PC-9 (cell line): ENCODE measurements at regions not wholly inside any gene's neighbourhood (a gene's known extent, or its start where the extent isn't known, plus 50 kb on each side); places are given as distances from the start of the nearest gene placed in this dataset.

Experiments
- BruUV-seq: library from RNA; stranded (reverse); fragments of 400-500 nt; replicated peaks from 2 replicates; lab custom pipeline; 2021; lab: Mats Ljungman, UMichigan
- CTCF ChIA-PET: fragments of 300-600 bp; sonication (Branson Sonifier 250); formaldehyde crosslinking; loops from one replicate; lab custom pipeline; 2022; ENCODE audit warnings: antibody characterized with exemption; lab: Charles Lee
- POLR2A ChIA-PET: fragments of 300-600 bp; sonication (Branson Sonifier 250); formaldehyde crosslinking; loops from one replicate; lab custom pipeline; 2022; ENCODE audit warnings: antibody characterized with exemption; ENCODE audit not compliant: unreplicated experiment; lab: Charles Lee
- DNase-seq, 2 experiments: peaks; one replicate each; pipeline versions ENCODE4 v3.0.0 to v3.0.0-alpha.2; 2015 to 2022; ENCODE audit warnings: mixed read lengths in 1 of 2
- H2AFZ ChIP-seq: fragments of 200-600 bp; sonication (generic); 2 replicates; pipeline ENCODE4 v1.8.1; 2017; ENCODE audit warnings: antibody characterized with exemption
- H3F3A ChIP-seq: fragments of 200-600 bp; sonication (generic); 2 replicates; pipeline ENCODE4 v1.8.1; 2017; ENCODE audit warnings: antibody characterized with exemption, mild to moderate bottlenecking, low read depth; ENCODE audit not compliant: insufficient read depth
- H3K27ac ChIP-seq: fragments of 200-600 bp; sonication (generic); 2 replicates; pipeline ENCODE4 v1.6.1; 2016; ENCODE audit warnings: mixed run types
- H3K27me3 ChIP-seq: fragments of 200-600 bp; sonication (generic); 2 replicates; pipeline ENCODE4 v1.6.1; 2016; ENCODE audit warnings: low read depth, mixed run types; ENCODE audit not compliant: insufficient read depth
- H3K36me3 ChIP-seq: fragments of 200-600 bp; sonication (generic); 2 replicates; pipeline ENCODE4 v1.6.1; 2016; ENCODE audit warnings: low read depth, mixed run types
- H3K4me1 ChIP-seq: fragments of 200-600 bp; sonication (generic); replicated peaks from 2 replicates; pipeline ENCODE4 v1.6.1; 2016; ENCODE audit warnings: mixed run types; ENCODE audit not compliant: insufficient read depth
- H3K4me2 ChIP-seq: fragments of 200-600 bp; sonication (generic); 2 replicates; pipeline ENCODE4 v1.6.1; 2017; ENCODE audit warnings: mixed run types
- H3K4me3 ChIP-seq: fragments of 200-600 bp; sonication (generic); 2 replicates; pipeline ENCODE4 v1.6.1; 2016; ENCODE audit warnings: mixed run types
- H3K79me2 ChIP-seq: fragments of 200-600 bp; sonication (generic); 2 replicates; pipeline ENCODE4 v1.6.1; 2017; ENCODE audit warnings: low read depth, mixed run types
- H3K9me2 ChIP-seq: fragments of 200-600 bp; sonication (generic); 2 replicates; pipeline ENCODE4 v1.8.1; 2017; ENCODE audit warnings: mild to moderate bottlenecking; ENCODE audit not compliant: insufficient read depth
- H3K9me3 ChIP-seq: fragments of 200-600 bp; sonication (generic); 2 replicates; pipeline ENCODE4 v1.8.1; 2016; ENCODE audit warnings: low read depth; ENCODE audit not compliant: insufficient read depth
- H4K20me1 ChIP-seq: fragments of 200-600 bp; sonication (generic); 2 replicates; pipeline ENCODE4 v1.8.1; 2017; ENCODE audit not compliant: insufficient read depth
- CTCF ChIP-seq: fragments of 200-600 bp; sonication (generic); conservative IDR thresholded peaks from 2 replicates; pipeline ENCODE4 v1.6.1; 2017; ENCODE audit warnings: mixed run types, antibody characterized with exemption, mild to moderate bottlenecking, moderate library complexity
- EZH2 ChIP-seq: fragments of 200-600 bp; sonication (generic); IDR thresholded peaks from 2 replicates; pipeline ENCODE4 v1.8.0; 2017; ENCODE audit warnings: antibody characterized with exemption, low read depth
- intact Hi-C: fragments of 100-400 bp; cut with micrococcal nuclease; formaldehyde crosslinking; loops from one replicate; pipeline ENCODE4 v1.10.0; 2022; ENCODE audit not compliant: unreplicated experiment

GRCh38 chr1:213327017-213327667 lies 276.1 kb downstream of the RPS6KC1 start:
- no peaks in the 10 kb centered on the region for H4K20me1 ChIP-seq
- ChIA-PET POLR2A (no interaction called here), CTCF (no interaction called here)
- no peaks in the 10 kb centered on the region for H3K79me2 ChIP-seq
- no peak for DNase-seq
- 0 out of 2 replicates have a peak, but pooled peaks cover 8% of the 10 kb centered on the region for H3K4me1 ChIP-seq
- H3F3A ChIP-seq = no peaks in the 10 kb centered on the region
- H3K4me3 ChIP-seq = no peak overlapping the region
- no peaks in the 10 kb centered on the region for H3K36me3 ChIP-seq
- no peaks in the 10 kb centered on the region for H3K9me2 ChIP-seq
- no peak overlapping the region for H2AFZ ChIP-seq
- H3K27ac ChIP-seq = no peak overlapping the region
- BruUV-seq = no TSS peak
- no peak overlapping the region for H3K4me2 ChIP-seq
- H3K27me3 ChIP-seq = no peaks in the 10 kb centered on the region
- no peaks in the 10 kb centered on the region for H3K9me3 ChIP-seq
- TF ChIP-seq EZH2 = no peak
- no peak for TF ChIP-seq CTCF
- intact Hi-C loops = no loop called here

GRCh38 chr1:213329406-213330008 lies 278.5 kb downstream of the RPS6KC1 start:
- no peak overlapping the region for H3K4me2 ChIP-seq
- no peaks in the 10 kb centered on the region for H3K36me3 ChIP-seq
- H3K9me2 ChIP-seq = no peaks in the 10 kb centered on the region
- intact Hi-C loops = no loop called here
- no peak overlapping the region for H2AFZ ChIP-seq
- no peak overlapping the region for H3K4me3 ChIP-seq
- no peaks in the 10 kb centered on the region for H3K9me3 ChIP-seq
- no peak for DNase-seq
- no peaks in the 10 kb centered on the region for H3K27me3 ChIP-seq
- ChIA-PET POLR2A (no interaction called here), CTCF (no interaction called here)
- H4K20me1 ChIP-seq = no peaks in the 10 kb centered on the region
- H3K79me2 ChIP-seq = no peaks in the 10 kb centered on the region
- H3K4me1 ChIP-seq = 0 out of 2 replicates have a peak, but pooled peaks cover 8% of the 10 kb centered on the region
- H3F3A ChIP-seq = no peaks in the 10 kb centered on the region
- no TSS peak for BruUV-seq
- TF ChIP-seq CTCF (no peak), EZH2 (no peak)
- no peak overlapping the region for H3K27ac ChIP-seq

GRCh38 chr1:213330281-213330680 lies 279.2 kb downstream of the RPS6KC1 start:
- no TSS peak for BruUV-seq
- intact Hi-C loops = no loop called here
- Histone ChIP-seq H3K4me2 (no peak overlapping the region), H3K36me3 (no peaks in the 10 kb centered on the region), H2AFZ (no peak overlapping the region), H3K4me3 (no peak overlapping the region), H3K9me3 (no peaks in the 10 kb centered on the region), H3K9me2 (no peaks in the 10 kb centered on the region), H3K27me3 (no peaks in the 10 kb centered on the region), H4K20me1 (no peaks in the 10 kb centered on the region), H3K79me2 (no peaks in the 10 kb centered on the region), H3K27ac (no peak overlapping the region), H3F3A (no peaks in the 10 kb centered on the region), H3K4me1 (0 out of 2 replicates have a peak, but pooled peaks cover 8% of the 10 kb centered on the region)
- no peak for TF ChIP-seq CTCF
- no peak for TF ChIP-seq EZH2
- CTCF ChIA-PET = no interaction called here
- POLR2A ChIA-PET = no interaction called here
- no peak for DNase-seq
